ENCODE measurements at regions not wholly inside any gene's neighbourhood (a gene's known extent, or its start where the extent isn't known, plus 50 kb on each side); places are given as distances from the start of the nearest gene placed in this dataset.
A peak's percentile ranks its signal among the peaks of the same experiment; 100 is the strongest.

- no peak for DNase-seq
Measured at GRCh38 chr21:14869984-14870852, 194.6 kb downstream of the NRIP1 start.

- no peak for DNase-seq
Measured at GRCh38 chr21:14866859-14867765, 197.7 kb downstream of the NRIP1 start.

GRCh38 chr21:14864211-14865021 is 200.4 kb downstream of the NRIP1 start:
- peak; percentile 15 for DNase-seq

- no peak for DNase-seq
Measured at GRCh38 chr21:14863745-14864210, 201.0 kb downstream of the NRIP1 start.

- peak; percentile 15 for DNase-seq
Measured at GRCh38 chr21:14862794-14863720, 201.7 kb downstream of the NRIP1 start.

- DNase-seq = no peak
Measured at GRCh38 chr21:14858311-14858710, 206.5 kb downstream of the NRIP1 start.

- DNase-seq = no peak
Measured at GRCh38 chr21:14857529-14857928, 207.3 kb downstream of the NRIP1 start.

GRCh38 chr21:14850394-14850793 is 214.4 kb downstream of the NRIP1 start:
- no peak for DNase-seq

- no peak for DNase-seq
Measured at GRCh38 chr21:14846621-14847020, 218.2 kb downstream of the NRIP1 start.

- DNase-seq = no peak
Measured at GRCh38 chr21:14844001-14844400, 220.8 kb downstream of the NRIP1 start.

- DNase-seq = no peak
Measured at GRCh38 chr21:14842601-14843000, 222.2 kb downstream of the NRIP1 start.

- DNase-seq = no peak
Measured at GRCh38 chr21:14841511-14842472, 223.0 kb downstream of the NRIP1 start.

GRCh38 chr21:14838400-14838799 is 226.4 kb downstream of the NRIP1 start:
- peak; percentile 7 for DNase-seq

GRCh38 chr21:14836950-14837349 is 227.8 kb downstream of the NRIP1 start:
- no peak for DNase-seq

GRCh38 chr21:14833666-14834351 is 231.0 kb downstream of the NRIP1 start:
- DNase-seq = no peak

GRCh38 chr21:14833241-14833640 is 231.6 kb downstream of the NRIP1 start:
- no peak for DNase-seq

- no peak for DNase-seq
Measured at GRCh38 chr21:14830307-14830706, 234.5 kb downstream of the NRIP1 start.

GRCh38 chr21:14829685-14830084 is 235.1 kb downstream of the NRIP1 start:
- no peak for DNase-seq

- DNase-seq = no peak
Measured at GRCh38 chr21:14827468-14827867, 237.3 kb downstream of the NRIP1 start.

GRCh38 chr21:14826630-14827029 is 238.2 kb downstream of the NRIP1 start:
- no peak for DNase-seq

All from NCI-H1105 treated with DMSO at 0.1 percent for 48 hours (cell line).